HEK293 (cell line): ENCODE measurements at regions not wholly inside any gene's neighbourhood (a gene's known extent, or its start where the extent isn't known, plus 50 kb on each side); places are given as distances from the start of the nearest gene placed in this dataset.

ENCODE experiments used
- CTCF ChIA-PET: fragments of 350-600 bp; formaldehyde crosslinking; extraction: SDS; loops from one replicate; lab custom pipeline; 2021; ENCODE audit warnings: antibody characterized with exemption; lab: Yijun Ruan, JAX
- POLR2A ChIA-PET: fragments of 300-600 bp; formaldehyde crosslinking; extraction: SDS; loops from one replicate; lab custom pipeline; 2020; ENCODE audit warnings: antibody characterized with exemption, inconsistent platforms; lab: Yijun Ruan, JAX
- H3K27ac ChIP-seq: fragments of 200-500 bp; sonication (Bioruptor generic); 2 replicates; pipeline ENCODE4 v1.5.1; 2014; ENCODE audit warnings: low read depth, low read length, control low read depth, inconsistent platforms; ENCODE audit errors: extremely low read depth
- H3K36me3 ChIP-seq, 2 experiments: fragments of 200-500 bp in 1 of 2; sonication (Bioruptor generic) in 1 of 2; 1 replicate in 1 of 2; 2 replicates in 1 of 2; pipeline ENCODE4 v1.5.1; 2014 to 2017; ENCODE audit warnings: inconsistent platforms in 2 of 2, low read length in 2 of 2; ENCODE audit not compliant: control insufficient read depth in 2 of 2, insufficient read depth in 1 of 2
- H3K4me1 ChIP-seq: fragments of 200-500 bp; sonication (Bioruptor generic); 2 replicates; pipeline ENCODE4 v1.5.1; 2014; ENCODE audit warnings: mild to moderate bottlenecking, low read length, inconsistent platforms; ENCODE audit not compliant: control insufficient read depth, insufficient read depth
- H3K4me3 ChIP-seq: 2 replicates; pipeline ENCODE4 v1.5.1; 2011; ENCODE audit warnings: low read depth, mild to moderate bottlenecking, control low read depth, low read length, moderate library complexity
- H3K9me3 ChIP-seq: fragments of 200-500 bp; sonication (Bioruptor generic); 2 replicates; pipeline ENCODE4 v1.5.1; 2014; ENCODE audit warnings: low read depth, low read length, inconsistent platforms; ENCODE audit not compliant: control insufficient read depth, insufficient read depth
- ATF2 ChIP-seq: fragments of 450-650 bp; formaldehyde crosslinking; IDR thresholded peaks from 2 replicates; pipeline ENCODE4 v1.5.1; 2016; ENCODE audit warnings: missing biosample characterization, missing genetic modification characterization, low read depth
- BCL11B ChIP-seq: fragments of 450-650 bp; formaldehyde crosslinking; IDR thresholded peaks from 2 replicates; pipeline ENCODE4 v1.5.1; 2016; ENCODE audit warnings: low read depth, missing biosample characterization, missing genetic modification characterization
- FEZF1 ChIP-seq: fragments of 450-650 bp; formaldehyde crosslinking; IDR thresholded peaks from 2 replicates; pipeline ENCODE4 v1.5.1; 2016; ENCODE audit warnings: missing biosample characterization, missing genetic modification characterization
- KLF7 ChIP-seq: fragments of 450-650 bp; formaldehyde crosslinking; IDR thresholded peaks from 2 replicates; pipeline ENCODE4 v1.5.1; 2016; ENCODE audit warnings: missing biosample characterization, missing genetic modification characterization, borderline replicate concordance
- MYNN ChIP-seq: fragments of 450-650 bp; formaldehyde crosslinking; IDR thresholded peaks from 2 replicates; pipeline ENCODE4 v1.5.1; 2016; ENCODE audit warnings: missing biosample characterization, missing genetic modification characterization, borderline replicate concordance
- ZBTB1 ChIP-seq: fragments of 450-650 bp; formaldehyde crosslinking; IDR thresholded peaks from 2 replicates; pipeline ENCODE4 v1.5.1; 2016; ENCODE audit warnings: missing biosample characterization, missing genetic modification characterization
- ZNF132 ChIP-seq: fragments of 450-650 bp; formaldehyde crosslinking; IDR thresholded peaks from 2 replicates; pipeline ENCODE4 v1.5.1; 2017; ENCODE audit warnings: missing biosample characterization, missing genetic modification characterization, borderline replicate concordance
- ZNF184 ChIP-seq: fragments of 450-650 bp; IDR thresholded peaks from 2 replicates; pipeline ENCODE4 v1.5.1; 2018; ENCODE audit warnings: missing biosample characterization, mild to moderate bottlenecking, missing genetic modification characterization
- ZNF24 ChIP-seq: fragments of 450-650 bp; formaldehyde crosslinking; IDR thresholded peaks from 2 replicates; pipeline ENCODE4 v1.5.1; 2016; ENCODE audit warnings: missing biosample characterization, missing genetic modification characterization
- ZNF354C ChIP-seq: fragments of 450-650 bp; formaldehyde crosslinking; IDR thresholded peaks from 2 replicates; pipeline ENCODE4 v1.5.1; 2016; ENCODE audit warnings: missing biosample characterization, missing genetic modification characterization, low read depth, borderline replicate concordance
- ZNF623 ChIP-seq: fragments of 450-650 bp; formaldehyde crosslinking; IDR thresholded peaks from 2 replicates; pipeline ENCODE4 v1.5.1; 2016; ENCODE audit warnings: missing biosample characterization, missing genetic modification characterization
- ZNF629 ChIP-seq: fragments of 450-650 bp; formaldehyde crosslinking; IDR thresholded peaks from 2 replicates; pipeline ENCODE4 v1.5.1; 2017; ENCODE audit warnings: missing biosample characterization, missing genetic modification characterization
- ZNF660 ChIP-seq: fragments of 450-650 bp; IDR thresholded peaks from 2 replicates; pipeline ENCODE4 v1.5.1; 2018; ENCODE audit warnings: missing biosample characterization, mild to moderate bottlenecking, missing genetic modification characterization
- ZNF707 ChIP-seq: fragments of 450-650 bp; formaldehyde crosslinking; IDR thresholded peaks from 2 replicates; pipeline ENCODE4 v1.5.1; 2016; ENCODE audit warnings: missing biosample characterization, missing genetic modification characterization
- ZNF747 ChIP-seq: fragments of 450-650 bp; formaldehyde crosslinking; IDR thresholded peaks from 2 replicates; pipeline ENCODE4 v1.5.1; 2016; ENCODE audit warnings: missing biosample characterization, missing genetic modification characterization
- ZNF785 ChIP-seq: fragments of 450-650 bp; formaldehyde crosslinking; IDR thresholded peaks from 2 replicates; pipeline ENCODE4 v1.5.1; 2016; ENCODE audit warnings: missing biosample characterization, missing genetic modification characterization
- TF ChIP-seq, protein P1 (sequence below): fragments of 450-650 bp; formaldehyde crosslinking; conservative IDR thresholded peaks from 2 replicates; pipeline ENCODE4 v1.5.1; 2016; ENCODE audit warnings: low read depth, missing biosample characterization, missing genetic modification characterization
- TF ChIP-seq, protein P2 (sequence below): fragments of 450-650 bp; formaldehyde crosslinking; IDR thresholded peaks from 2 replicates; pipeline ENCODE4 v1.5.1; 2016; ENCODE audit warnings: missing biosample characterization, missing genetic modification characterization, borderline replicate concordance
- TF ChIP-seq, protein P3 (sequence below): fragments of 450-650 bp; formaldehyde crosslinking; IDR thresholded peaks from 2 replicates; pipeline ENCODE4 v1.5.1; 2016; ENCODE audit warnings: missing biosample characterization, missing genetic modification characterization, borderline replicate concordance

GRCh38 chr1:188931506-188931905, 1546.2 kb downstream of the BRINP3 start (continued):
- TF ChIP-seq, protein P1, sequence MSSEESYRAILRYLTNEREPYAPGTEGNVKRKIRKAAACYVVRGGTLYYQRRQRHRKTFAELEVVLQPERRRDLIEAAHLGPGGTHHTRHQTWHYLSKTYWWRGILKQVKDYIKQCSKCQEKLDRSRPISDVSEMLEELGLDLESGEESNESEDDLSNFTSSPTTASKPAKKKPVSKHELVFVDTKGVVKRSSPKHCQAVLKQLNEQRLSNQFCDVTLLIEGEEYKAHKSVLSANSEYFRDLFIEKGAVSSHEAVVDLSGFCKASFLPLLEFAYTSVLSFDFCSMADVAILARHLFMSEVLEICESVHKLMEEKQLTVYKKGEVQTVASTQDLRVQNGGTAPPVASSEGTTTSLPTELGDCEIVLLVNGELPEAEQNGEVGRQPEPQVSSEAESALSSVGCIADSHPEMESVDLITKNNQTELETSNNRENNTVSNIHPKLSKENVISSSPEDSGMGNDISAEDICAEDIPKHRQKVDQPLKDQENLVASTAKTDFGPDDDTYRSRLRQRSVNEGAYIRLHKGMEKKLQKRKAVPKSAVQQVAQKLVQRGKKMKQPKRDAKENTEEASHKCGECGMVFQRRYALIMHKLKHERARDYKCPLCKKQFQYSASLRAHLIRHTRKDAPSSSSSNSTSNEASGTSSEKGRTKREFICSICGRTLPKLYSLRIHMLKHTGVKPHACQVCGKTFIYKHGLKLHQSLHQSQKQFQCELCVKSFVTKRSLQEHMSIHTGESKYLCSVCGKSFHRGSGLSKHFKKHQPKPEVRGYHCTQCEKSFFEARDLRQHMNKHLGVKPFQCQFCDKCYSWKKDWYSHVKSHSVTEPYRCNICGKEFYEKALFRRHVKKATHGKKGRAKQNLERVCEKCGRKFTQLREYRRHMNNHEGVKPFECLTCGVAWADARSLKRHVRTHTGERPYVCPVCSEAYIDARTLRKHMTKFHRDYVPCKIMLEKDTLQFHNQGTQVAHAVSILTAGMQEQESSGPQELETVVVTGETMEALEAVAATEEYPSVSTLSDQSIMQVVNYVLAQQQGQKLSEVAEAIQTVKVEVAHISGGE (tag by site-specific recombination), result no peak
- TF ChIP-seq ZBTB1 (no peak), ZNF184 (tag by site-specific recombination) (no peak), ZNF660 (tag by site-specific recombination) (no peak), ZNF132 (tag by site-specific recombination) (no peak), ZNF747 (tag by site-specific recombination) (no peak), ZNF785 (no peak), ZNF707 (tag by site-specific recombination) (no peak), ATF2 (no peak), ZNF354C (tag by site-specific recombination) (no peak)
- TF ChIP-seq, protein P2, sequence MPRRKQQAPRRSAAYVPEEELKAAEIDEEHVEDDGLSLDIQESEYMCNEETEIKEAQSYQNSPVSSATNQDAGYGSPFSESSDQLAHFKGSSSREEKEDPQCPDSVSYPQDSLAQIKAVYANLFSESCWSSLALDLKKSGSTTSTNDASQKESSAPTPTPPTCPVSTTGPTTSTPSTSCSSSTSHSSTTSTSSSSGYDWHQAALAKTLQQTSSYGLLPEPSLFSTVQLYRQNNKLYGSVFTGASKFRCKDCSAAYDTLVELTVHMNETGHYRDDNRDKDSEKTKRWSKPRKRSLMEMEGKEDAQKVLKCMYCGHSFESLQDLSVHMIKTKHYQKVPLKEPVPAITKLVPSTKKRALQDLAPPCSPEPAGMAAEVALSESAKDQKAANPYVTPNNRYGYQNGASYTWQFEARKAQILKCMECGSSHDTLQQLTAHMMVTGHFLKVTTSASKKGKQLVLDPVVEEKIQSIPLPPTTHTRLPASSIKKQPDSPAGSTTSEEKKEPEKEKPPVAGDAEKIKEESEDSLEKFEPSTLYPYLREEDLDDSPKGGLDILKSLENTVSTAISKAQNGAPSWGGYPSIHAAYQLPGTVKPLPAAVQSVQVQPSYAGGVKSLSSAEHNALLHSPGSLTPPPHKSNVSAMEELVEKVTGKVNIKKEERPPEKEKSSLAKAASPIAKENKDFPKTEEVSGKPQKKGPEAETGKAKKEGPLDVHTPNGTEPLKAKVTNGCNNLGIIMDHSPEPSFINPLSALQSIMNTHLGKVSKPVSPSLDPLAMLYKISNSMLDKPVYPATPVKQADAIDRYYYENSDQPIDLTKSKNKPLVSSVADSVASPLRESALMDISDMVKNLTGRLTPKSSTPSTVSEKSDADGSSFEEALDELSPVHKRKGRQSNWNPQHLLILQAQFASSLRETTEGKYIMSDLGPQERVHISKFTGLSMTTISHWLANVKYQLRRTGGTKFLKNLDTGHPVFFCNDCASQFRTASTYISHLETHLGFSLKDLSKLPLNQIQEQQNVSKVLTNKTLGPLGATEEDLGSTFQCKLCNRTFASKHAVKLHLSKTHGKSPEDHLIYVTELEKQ (tag by site-specific recombination), result no peak
- TF ChIP-seq, protein P3, sequence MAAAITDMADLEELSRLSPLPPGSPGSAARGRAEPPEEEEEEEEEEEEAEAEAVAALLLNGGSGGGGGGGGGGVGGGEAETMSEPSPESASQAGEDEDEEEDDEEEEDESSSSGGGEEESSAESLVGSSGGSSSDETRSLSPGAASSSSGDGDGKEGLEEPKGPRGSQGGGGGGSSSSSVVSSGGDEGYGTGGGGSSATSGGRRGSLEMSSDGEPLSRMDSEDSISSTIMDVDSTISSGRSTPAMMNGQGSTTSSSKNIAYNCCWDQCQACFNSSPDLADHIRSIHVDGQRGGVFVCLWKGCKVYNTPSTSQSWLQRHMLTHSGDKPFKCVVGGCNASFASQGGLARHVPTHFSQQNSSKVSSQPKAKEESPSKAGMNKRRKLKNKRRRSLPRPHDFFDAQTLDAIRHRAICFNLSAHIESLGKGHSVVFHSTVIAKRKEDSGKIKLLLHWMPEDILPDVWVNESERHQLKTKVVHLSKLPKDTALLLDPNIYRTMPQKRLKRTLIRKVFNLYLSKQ (tag by site-specific recombination), result no peak

DNA sequence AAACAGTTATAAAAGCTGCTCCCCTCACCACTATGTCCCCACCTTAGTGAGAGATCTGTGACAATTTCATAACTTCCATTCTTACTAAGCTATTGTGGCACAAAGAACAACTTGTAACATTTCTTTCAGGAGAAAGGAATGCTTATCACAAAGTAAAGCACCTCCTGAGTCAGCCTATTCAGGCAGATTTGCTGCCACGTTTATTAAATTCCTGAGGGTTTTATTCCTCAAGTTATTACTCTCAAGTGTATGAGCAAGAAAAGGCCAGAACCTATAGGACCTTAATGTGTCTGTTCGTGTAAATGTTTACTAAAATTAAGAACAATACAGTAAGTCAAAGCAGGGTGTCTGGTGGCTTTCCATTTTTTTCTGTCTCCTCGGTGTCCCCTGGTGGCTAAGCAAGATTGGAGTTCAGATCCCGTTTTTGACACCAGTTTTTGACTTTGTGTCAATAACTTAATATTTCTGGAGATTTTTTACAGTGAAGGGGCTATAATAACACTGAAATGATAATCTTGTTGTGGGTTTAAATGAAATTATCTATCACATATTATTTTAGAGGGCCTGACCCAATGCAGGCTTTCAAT, 1539.6 kb downstream of the BRINP3 start:
- POLR2A ChIA-PET, result no interaction called here

More for the DNA sequence above, 1539.6 kb downstream of the BRINP3 start:
- Histone ChIP-seq H3K4me1 (no peaks in the 10 kb centered on the region), H3K4me3 (no peak overlapping the region), H3K36me3 (no peaks in the 10 kb centered on the region), H3K9me3 (no peaks in the 10 kb centered on the region), H3K27ac (no peak overlapping the region)
- TF ChIP-seq FEZF1 (tag by site-specific recombination) (no peak), MYNN (no peak), ZNF629 (no peak), KLF7 (tag by site-specific recombination) (no peak), ZNF24 (tag by site-specific recombination) (no peak), BCL11B (tag by site-specific recombination) (no peak), ZNF623 (tag by site-specific recombination) (no peak)
- TF ChIP-seq, protein P3 (tag by site-specific recombination), result no peak
- CTCF ChIA-PET, result interaction anchor here (0.5 kb wide), 1 partner anchor 1157 kb away, joined by 3 read pairs; no protein-coding TSS in a partner anchor
